H9 (cell line): ENCODE measurements at regions not wholly inside any gene's neighbourhood (a gene's known extent, or its start where the extent isn't known, plus 50 kb on each side); places are given as distances from the start of the nearest gene placed in this dataset.

Source experiments
- DNase-seq: peaks from one replicate; pipeline ENCODE4 v3.0.0-alpha.2; 2017
- H2AFZ ChIP-seq: one replicate; pipeline ENCODE4 v1.6.1; 2013; ENCODE audit warnings: mild to moderate bottlenecking, low read length, control low read depth, moderate library complexity
- H2AK5ac ChIP-seq: 2 replicates; pipeline ENCODE4 v1.6.1; 2013; ENCODE audit warnings: low read length, control low read depth, mixed read lengths; ENCODE audit not compliant: insufficient read length
- H2BK120ac ChIP-seq: one replicate; pipeline ENCODE4 v1.6.1; 2013; ENCODE audit warnings: low read depth, mild to moderate bottlenecking, low read length, control low read depth, inconsistent platforms; ENCODE audit not compliant: poor library complexity, severe bottlenecking
- H2BK12ac ChIP-seq: 2 replicates; pipeline ENCODE4 v1.6.1; 2013; ENCODE audit warnings: low read length, control low read depth, mixed read lengths, low read depth; ENCODE audit not compliant: insufficient read length
- H2BK15ac ChIP-seq: 2 replicates; pipeline ENCODE4 v1.6.1; 2013; ENCODE audit warnings: low read depth, low read length, control low read depth
- H2BK20ac ChIP-seq: one replicate; pipeline ENCODE4 v1.6.1; 2013; ENCODE audit warnings: low read depth, mild to moderate bottlenecking, low read length, control low read depth, inconsistent platforms; ENCODE audit not compliant: poor library complexity, severe bottlenecking
- H2BK5ac ChIP-seq: 2 replicates; pipeline ENCODE4 v1.6.1; 2013; ENCODE audit warnings: low read length, control low read depth, mixed read lengths; ENCODE audit not compliant: insufficient read length
- H3K14ac ChIP-seq: 2 replicates; pipeline ENCODE4 v1.6.1; 2013; ENCODE audit warnings: low read length, control low read depth; ENCODE audit not compliant: insufficient read depth
- H3K18ac ChIP-seq: 2 replicates; pipeline ENCODE4 v1.6.1; 2013; ENCODE audit warnings: low read depth, mild to moderate bottlenecking, mixed read lengths, low read length, control low read depth; ENCODE audit not compliant: insufficient read length
- H3K23ac ChIP-seq: 2 replicates; pipeline ENCODE4 v1.6.1; 2013; ENCODE audit warnings: low read length, control low read depth, mixed read lengths, low read depth; ENCODE audit not compliant: insufficient read length
- H3K23me2 ChIP-seq: 2 replicates; pipeline ENCODE4 v1.6.1; 2013; ENCODE audit warnings: low read depth, mild to moderate bottlenecking, mixed read lengths, low read length, control low read depth; ENCODE audit not compliant: insufficient read length, poor library complexity, severe bottlenecking
- H3K27ac ChIP-seq: 2 replicates; pipeline ENCODE4 v1.5.1; 2013; ENCODE audit warnings: low read length, control low read depth, mixed read lengths, low read depth; ENCODE audit not compliant: insufficient read length
- H3K27me3 ChIP-seq: 2 replicates; pipeline ENCODE4 v1.6.1; 2013; ENCODE audit warnings: low read length, control low read depth, inconsistent platforms; ENCODE audit not compliant: insufficient read depth
- H3K4ac ChIP-seq: 2 replicates; pipeline ENCODE4 v1.6.1; 2013; ENCODE audit warnings: low read depth, mild to moderate bottlenecking, control low read depth, inconsistent platforms, low read length, moderate library complexity
- H3K4me1 ChIP-seq: 2 replicates; pipeline ENCODE4 v1.6.1; 2013; ENCODE audit warnings: low read length, control low read depth, inconsistent platforms; ENCODE audit not compliant: insufficient read depth
- H3K4me2 ChIP-seq: 2 replicates; pipeline ENCODE4 v1.6.1; 2013; ENCODE audit warnings: low read length, control low read depth, mixed read lengths; ENCODE audit not compliant: insufficient read length, insufficient read depth
- H3K56ac ChIP-seq: 2 replicates; pipeline ENCODE4 v1.6.1; 2013; ENCODE audit warnings: low read depth, mild to moderate bottlenecking, mixed read lengths, low read length, control low read depth; ENCODE audit not compliant: insufficient read length
- H3K79me1 ChIP-seq: 2 replicates; pipeline ENCODE4 v1.6.1; 2013; ENCODE audit warnings: low read depth, mild to moderate bottlenecking, moderate library complexity, low read length, control low read depth, inconsistent platforms; ENCODE audit not compliant: insufficient read depth, poor library complexity, severe bottlenecking
- H3K79me2 ChIP-seq: 2 replicates; pipeline ENCODE4 v1.6.1; 2013; ENCODE audit warnings: low read length, control low read depth, inconsistent platforms; ENCODE audit not compliant: insufficient read depth
- H3K9ac ChIP-seq: 2 replicates; pipeline ENCODE4 v1.6.1; 2013; ENCODE audit warnings: low read length, control low read depth, mixed read lengths; ENCODE audit not compliant: insufficient read length; ENCODE audit errors: extremely low read depth
- H3K9me3 ChIP-seq: one replicate; pipeline ENCODE4 v1.6.1; 2013; ENCODE audit warnings: low read depth, low read length, inconsistent platforms; ENCODE audit not compliant: control insufficient read depth
- H3T11ph ChIP-seq: one replicate; pipeline ENCODE4 v1.6.1; 2013; ENCODE audit warnings: mild to moderate bottlenecking, low read length, control low read depth, inconsistent platforms
- H4K20me1 ChIP-seq: one replicate; pipeline ENCODE4 v1.6.1; 2013; ENCODE audit not compliant: control insufficient read depth, insufficient read length, insufficient read depth
- H4K5ac ChIP-seq: 2 replicates; pipeline ENCODE4 v1.6.1; 2013; ENCODE audit warnings: low read depth, mild to moderate bottlenecking, mixed read lengths, low read length, control low read depth; ENCODE audit not compliant: insufficient read length
- H4K8ac ChIP-seq: replicated peaks from 2 replicates; pipeline ENCODE4 v1.6.1; 2013; ENCODE audit warnings: low read length, control low read depth, mixed read lengths, low read depth; ENCODE audit not compliant: insufficient read length
- H4K91ac ChIP-seq: 2 replicates; pipeline ENCODE4 v1.6.1; 2013; ENCODE audit warnings: low read depth, mild to moderate bottlenecking, moderate library complexity, mixed read lengths, low read length, control low read depth; ENCODE audit not compliant: insufficient read length
- H3K27ac Mint-ChIP-seq, 3 experiments: 2 replicates in 2 of 3; 3 replicates in 1 of 3; pipeline ENCODE4 v1.8.0; 2020 to 2021; ENCODE audit warnings: mixed read lengths in 3 of 3, mild to moderate bottlenecking in 1 of 3, moderate library complexity in 1 of 3
- H3K27me3 Mint-ChIP-seq: 2 replicates; pipeline ENCODE4 v1.8.0; 2021; ENCODE audit warnings: low read depth, mild to moderate bottlenecking, moderate library complexity, mixed read lengths
- H3K36me3 Mint-ChIP-seq, 3 experiments: 2 replicates in 2 of 3; 3 replicates in 1 of 3; pipeline ENCODE4 v1.8.0; 2020 to 2021; ENCODE audit warnings: low read depth in 3 of 3, mixed read lengths in 3 of 3; ENCODE audit not compliant: insufficient read depth in 1 of 3
- H3K4me1 Mint-ChIP-seq, 2 experiments: 2 replicates each; pipeline ENCODE4 v1.8.0; 2020; ENCODE audit warnings: mixed read lengths in 2 of 2
- H3K4me3 Mint-ChIP-seq, 2 experiments: 2 replicates in 1 of 2; 3 replicates in 1 of 2; pipeline ENCODE4 v1.8.0; 2020 to 2021; ENCODE audit warnings: mild to moderate bottlenecking in 2 of 2, mixed read lengths in 2 of 2, moderate library complexity in 1 of 2
- H3K9me3 Mint-ChIP-seq, 2 experiments: 2 replicates in 1 of 2; 3 replicates in 1 of 2; pipeline ENCODE4 v1.8.0; 2020; ENCODE audit warnings: mild to moderate bottlenecking in 2 of 2, mixed read lengths in 2 of 2, moderate library complexity in 1 of 2
- WGBS: extraction: QIAGEN DNeasy Blood & Tissue Kit; methylation state at CpG from one replicate; pipeline ENCODE4 v1.1.7; 2013; ENCODE audit warnings: missing lambda C conversion rate, low lambda C conversion rate, mixed read lengths; ENCODE audit not compliant: insufficient read length; ENCODE audit errors: extremely low coverage; 5-methylcytosine and 5-hydroxymethylcytosine counted together
- TF ChIP-seq, protein P1 (sequence below): fragments of 200-600 bp; sonication (generic); conservative IDR thresholded peaks from 3 replicates; pipeline ENCODE4 v1.8.0; 2021; ENCODE audit warnings: antibody characterized with exemption, mild to moderate bottlenecking

- Histone ChIP-seq H3K14ac (no peak overlapping the region), H4K91ac (no peak overlapping the region)
Observed at GRCh38 chr9:71273613-71274012, 152.2 kb upstream of the TRPM3 start.

More at GRCh38 chr9:71273613-71274012, 152.2 kb upstream of the TRPM3 start:
- H3K27me3 ChIP-seq = no peaks in the 10 kb centered on the region
- DNase-seq = no peak
- H3K9me3 ChIP-seq = no peaks in the 10 kb centered on the region
- H3K18ac ChIP-seq = no peak overlapping the region
- no peak overlapping the region for H3K23ac ChIP-seq
- H2AK5ac ChIP-seq = no peak overlapping the region
- H3K27ac ChIP-seq = no peak overlapping the region
- H3K36me3 Mint-ChIP-seq = no peaks in the 10 kb centered on the region
- H2BK120ac ChIP-seq = no peak overlapping the region
- no peak overlapping the region for H3K27ac Mint-ChIP-seq
- no peak overlapping the region for H3K9ac ChIP-seq
- H3K79me1 ChIP-seq = no peaks in the 10 kb centered on the region
- no peaks in the 10 kb centered on the region for H3K23me2 ChIP-seq
- no peak overlapping the region for H2BK20ac ChIP-seq
- no peak overlapping the region for H3K56ac ChIP-seq
- H3K79me2 ChIP-seq = no peaks in the 10 kb centered on the region
- no peak overlapping the region for H2BK15ac ChIP-seq
- no peak overlapping the region for H2BK12ac ChIP-seq
- H2BK5ac ChIP-seq = no peak overlapping the region
- no peak overlapping the region for H3K4ac ChIP-seq
- H4K8ac ChIP-seq = no peak overlapping the region
- no peak overlapping the region for H3T11ph ChIP-seq
- no peak overlapping the region for H2AFZ ChIP-seq
- no peaks in the 10 kb centered on the region; the same call in 1 of the 2 replicates for H3K4me1 ChIP-seq
- no peak overlapping the region for H3K4me2 ChIP-seq
- WGBS = no CpG with 5 or more reads among the region's 3 CpGs
- no peaks in the 10 kb centered on the region for H3K9me3 Mint-ChIP-seq
- no peak overlapping the region for H3K4me3 Mint-ChIP-seq
- no peak overlapping the region for H4K5ac ChIP-seq
- H3K4me1 Mint-ChIP-seq = peaks cover 14 to 25% of the 10 kb centered on the region in 2 experiments
- no peaks in the 10 kb centered on the region for H4K20me1 ChIP-seq
- TF ChIP-seq, protein P1, sequence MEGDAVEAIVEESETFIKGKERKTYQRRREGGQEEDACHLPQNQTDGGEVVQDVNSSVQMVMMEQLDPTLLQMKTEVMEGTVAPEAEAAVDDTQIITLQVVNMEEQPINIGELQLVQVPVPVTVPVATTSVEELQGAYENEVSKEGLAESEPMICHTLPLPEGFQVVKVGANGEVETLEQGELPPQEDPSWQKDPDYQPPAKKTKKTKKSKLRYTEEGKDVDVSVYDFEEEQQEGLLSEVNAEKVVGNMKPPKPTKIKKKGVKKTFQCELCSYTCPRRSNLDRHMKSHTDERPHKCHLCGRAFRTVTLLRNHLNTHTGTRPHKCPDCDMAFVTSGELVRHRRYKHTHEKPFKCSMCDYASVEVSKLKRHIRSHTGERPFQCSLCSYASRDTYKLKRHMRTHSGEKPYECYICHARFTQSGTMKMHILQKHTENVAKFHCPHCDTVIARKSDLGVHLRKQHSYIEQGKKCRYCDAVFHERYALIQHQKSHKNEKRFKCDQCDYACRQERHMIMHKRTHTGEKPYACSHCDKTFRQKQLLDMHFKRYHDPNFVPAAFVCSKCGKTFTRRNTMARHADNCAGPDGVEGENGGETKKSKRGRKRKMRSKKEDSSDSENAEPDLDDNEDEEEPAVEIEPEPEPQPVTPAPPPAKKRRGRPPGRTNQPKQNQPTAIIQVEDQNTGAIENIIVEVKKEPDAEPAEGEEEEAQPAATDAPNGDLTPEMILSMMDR = no peak
- no peaks in the 10 kb centered on the region for H3K27me3 Mint-ChIP-seq
